Aorta (tissue), 5 donors: ENCODE measurements at regions not wholly inside any gene's neighbourhood (a gene's known extent, or its start where the extent isn't known, plus 50 kb on each side); places are given as distances from the start of the nearest gene placed in this dataset.

Experiments used
- ATAC-seq: fragments of 200-7000 bp; cut with Tn5 transposase; one replicate; pipeline ENCODE4 v1.9.1; 2022; ENCODE audit warnings: moderate library complexity; ENCODE audit not compliant: low FRiP score
- DNase-seq, 2 donors: peaks; one replicate each; pipeline ENCODE4 v3.0.0-alpha.2; 2020
- H3K27ac ChIP-seq, 2 donors: one replicate each; pipeline ENCODE4 v1.5.1; 2013; ENCODE audit warnings: low read length in 2 of 2, mild to moderate bottlenecking in 2 of 2, moderate library complexity in 2 of 2, control low read depth in 1 of 2, inconsistent platforms in 1 of 2, low read depth in 1 of 2
- H3K27me3 ChIP-seq, 2 donors: one replicate each; pipeline ENCODE4 v1.6.1; 2013; ENCODE audit warnings: control low read depth in 1 of 2, low read length in 1 of 2, mild to moderate bottlenecking in 1 of 2, moderate library complexity in 1 of 2; ENCODE audit not compliant: insufficient read depth in 2 of 2, control insufficient read depth in 1 of 2
- H3K36me3 ChIP-seq, 2 donors: one replicate each; pipeline ENCODE4 v1.6.1; 2013; ENCODE audit warnings: control low read depth in 1 of 2, low read length in 1 of 2, mild to moderate bottlenecking in 1 of 2; ENCODE audit not compliant: insufficient read depth in 2 of 2, control insufficient read depth in 1 of 2
- H3K4me1 ChIP-seq, 2 donors: one replicate each; pipeline ENCODE4 v1.6.1; 2013; ENCODE audit warnings: low read length in 2 of 2, control low read depth in 1 of 2, mild to moderate bottlenecking in 1 of 2, moderate library complexity in 1 of 2; ENCODE audit not compliant: insufficient read depth in 2 of 2, control insufficient read depth in 1 of 2
- H3K4me3 ChIP-seq, 2 donors: one replicate each; pipeline ENCODE4 v1.5.1; 2013; ENCODE audit warnings: low read length in 2 of 2, control low read depth in 1 of 2, mild to moderate bottlenecking in 1 of 2
- H3K9me3 ChIP-seq: one replicate; pipeline ENCODE4 v1.6.1; 2013; ENCODE audit warnings: mild to moderate bottlenecking, low read length; ENCODE audit not compliant: control insufficient read depth
- WGBS, 2 donors: extraction: QIAGEN DNeasy Blood & Tissue Kit; methylation state at CpG; one replicate each; pipeline ENCODE4 v1.1.7; 2013; 5-methylcytosine and 5-hydroxymethylcytosine counted together
- intact Hi-C, 2 donors: fragments of 100-400 bp; cut with DNase I; formaldehyde crosslinking; loops; one replicate each; pipeline versions ENCODE4 v1.14.2 to v1.15.0; 2022
- donor health status: healthy with polysubstance abuse.
- donor health status: Bipolar disorder and iron deficiency.
- donor health status: DM: no; HTN: no; CAD: no.
- donor health status: DM: no; HTN: no; CAD: no.
- donor health status: DM: yes; HTN: yes; CAD: no.

DNA sequence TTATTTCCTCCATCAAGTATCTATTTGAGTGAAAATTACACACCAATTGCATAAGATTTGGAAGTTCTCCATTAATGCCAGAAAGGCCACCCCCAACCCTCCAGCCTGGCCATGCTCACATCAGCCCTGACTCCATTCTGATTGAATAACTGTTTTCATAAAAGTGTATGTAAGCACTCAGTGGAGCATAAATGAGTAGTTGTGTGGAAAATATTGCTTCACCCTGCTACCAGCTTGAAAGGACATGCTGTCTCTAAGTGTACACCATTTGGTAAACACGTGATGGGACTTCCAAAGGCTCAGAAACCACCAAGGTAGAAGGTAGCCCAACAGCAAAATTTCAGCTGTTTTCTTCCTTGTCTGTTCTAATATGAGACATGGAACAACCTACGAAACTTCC is 393.8 kb downstream of the ZNF385D start:
- Histone ChIP-seq H3K27ac (no peak overlapping the region), H3K27me3 (no peaks in the 10 kb centered on the region), H3K9me3 (peaks cover 2% of the 10 kb centered on the region), H3K4me1 (no peaks in the 10 kb centered on the region), H3K4me3 (no peak overlapping the region), H3K36me3 (no peaks in the 10 kb centered on the region)
- DNase-seq = no peak
- intact Hi-C loops = no loop called here
- ATAC-seq = no peak
- 85 to 90% methylated on average over 2 of the region's 2 CpGs for WGBS, 2 donors

DNA sequence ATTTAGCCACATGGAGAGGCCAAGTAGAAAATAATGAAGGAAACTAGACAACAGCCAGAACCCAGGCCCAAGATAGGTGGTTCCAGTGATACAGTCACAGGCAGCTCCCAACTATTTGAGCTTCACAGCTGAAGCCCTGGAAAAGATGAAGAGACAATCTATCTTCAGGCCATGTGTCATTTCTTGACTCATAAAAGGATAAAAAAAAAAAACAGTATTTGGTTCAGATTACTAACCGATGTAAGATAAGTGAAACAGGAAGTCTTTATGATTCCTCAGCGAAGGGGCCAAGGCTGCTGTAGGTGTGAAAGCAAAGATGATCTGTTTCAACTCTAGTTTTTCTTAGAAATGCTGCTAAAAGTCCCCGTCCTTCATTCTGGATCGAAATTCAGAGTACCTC is 394.6 kb downstream of the ZNF385D start:
- H3K4me1 ChIP-seq = no peaks in the 10 kb centered on the region
- ATAC-seq (no peak), DNase-seq (no peak)
- no peak overlapping the region for H3K4me3 ChIP-seq
- H3K27me3 ChIP-seq = no peaks in the 10 kb centered on the region
- 83 to 84% methylated on average over 4 of the region's 4 CpGs for WGBS, 2 donors
- no peaks in the 10 kb centered on the region for H3K36me3 ChIP-seq
- intact Hi-C loops = no loop called here
- peaks cover 2% of the 10 kb centered on the region for H3K9me3 ChIP-seq
- H3K27ac ChIP-seq = no peak overlapping the region

DNA sequence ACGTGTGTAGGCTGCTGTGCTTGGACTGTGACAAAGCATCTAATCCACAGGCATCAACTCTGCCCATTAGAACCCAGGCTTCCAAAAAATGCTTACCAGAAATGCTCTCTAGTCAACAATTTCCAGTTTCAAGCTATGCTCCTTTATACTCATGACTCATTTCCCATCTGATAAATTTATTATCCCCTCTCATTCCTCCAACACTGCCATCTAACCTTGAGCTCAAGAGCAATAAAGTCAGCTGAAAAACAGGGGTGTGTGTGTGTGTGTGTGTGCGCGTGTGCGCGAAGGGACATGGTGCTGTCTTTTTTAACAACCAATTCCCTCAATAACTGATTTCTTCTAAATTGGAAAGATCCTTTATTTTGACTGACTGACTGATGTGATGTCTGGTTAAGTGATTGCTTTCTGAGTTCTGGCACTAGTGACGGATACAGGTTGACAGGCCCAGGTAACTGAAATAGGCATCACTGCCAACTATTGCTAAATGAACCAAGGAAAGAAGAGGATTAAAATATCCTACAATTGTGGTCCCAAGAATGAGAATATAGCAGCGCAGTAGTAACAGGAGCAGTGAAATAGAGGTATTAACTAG is 405.5 kb downstream of the ZNF385D start:
- WGBS, 2 donors = 69 to 86% methylated on average over 7 of the region's 7 CpGs
- H3K36me3 ChIP-seq = no peaks in the 10 kb centered on the region
- no peak for DNase-seq

DNA sequence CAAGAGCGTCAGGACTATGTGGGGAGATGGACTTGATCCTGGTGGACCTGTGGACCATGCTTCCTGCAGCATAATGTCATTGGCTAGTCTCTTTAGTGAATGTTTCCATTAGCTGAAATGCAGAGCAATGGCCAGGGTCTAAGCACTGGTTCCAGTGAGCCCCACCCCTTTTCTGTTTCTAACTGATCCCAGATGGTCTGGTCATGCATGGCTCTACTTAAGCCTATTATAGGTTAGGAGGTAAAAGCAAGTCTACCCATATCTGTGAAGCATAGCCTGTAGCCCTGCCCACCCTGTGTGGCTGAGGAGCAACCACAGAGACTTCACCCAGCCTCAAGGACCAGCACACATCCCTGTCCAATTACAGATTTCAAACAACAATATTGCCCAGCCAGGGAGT is 419.2 kb downstream of the ZNF385D start:
- no peak for DNase-seq
- WGBS, 2 donors = 97 to 98% methylated on average over 1 of the region's 1 CpG
- Histone ChIP-seq H3K27ac (no peak overlapping the region), H3K4me1 (no peaks in the 10 kb centered on the region), H3K27me3 (no peaks in the 10 kb centered on the region), H3K4me3 (no peak overlapping the region), H3K9me3 (no peaks in the 10 kb centered on the region), H3K36me3 (no peaks in the 10 kb centered on the region)
- intact Hi-C loops = loop anchor here in 1 of 2 donors (10.0 kb wide), 1 partner anchor 413 kb away; no protein-coding TSS in a partner anchor
- peak; percentile 15 for ATAC-seq

More for the DNA sequence above, 405.5 kb downstream of the ZNF385D start:
- Histone ChIP-seq H3K27ac (no peak overlapping the region), H3K4me1 (no peaks in the 10 kb centered on the region), H3K27me3 (no peaks in the 10 kb centered on the region), H3K4me3 (no peak overlapping the region), H3K9me3 (no peaks in the 10 kb centered on the region)
- intact Hi-C loops = no loop called here
- no peak for ATAC-seq

DNA sequence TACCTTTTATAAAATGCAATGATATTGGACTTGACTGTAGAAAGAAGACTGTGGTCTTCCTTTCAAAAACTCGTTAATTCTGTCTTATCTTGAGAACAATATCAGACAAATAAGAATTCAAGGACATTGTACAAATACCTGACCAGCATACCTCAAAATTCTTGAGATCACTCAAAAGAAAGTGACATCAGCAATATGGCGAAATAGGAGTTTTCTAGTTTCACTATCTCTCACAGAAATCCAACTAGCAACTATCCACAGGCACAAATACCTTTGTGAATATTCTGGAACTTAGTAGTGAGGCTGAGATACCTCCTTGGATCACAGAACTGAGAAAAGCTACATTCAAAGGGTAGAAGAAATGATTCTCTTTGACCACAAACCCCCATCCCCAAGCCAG is 419.7 kb downstream of the ZNF385D start:
- WGBS, 2 donors = 47 to 71% methylated on average over 2 of the region's 2 CpGs
- Histone ChIP-seq H3K27me3 (no peaks in the 10 kb centered on the region), H3K27ac (no peak overlapping the region), H3K4me1 (no peaks in the 10 kb centered on the region), H3K9me3 (no peaks in the 10 kb centered on the region), H3K4me3 (no peak overlapping the region), H3K36me3 (no peaks in the 10 kb centered on the region)
- intact Hi-C loops = loop anchor here in 1 of 2 donors (10.0 kb wide), 1 partner anchor 413 kb away; no protein-coding TSS in a partner anchor
- DNase-seq (no peak), ATAC-seq (no peak)

DNA sequence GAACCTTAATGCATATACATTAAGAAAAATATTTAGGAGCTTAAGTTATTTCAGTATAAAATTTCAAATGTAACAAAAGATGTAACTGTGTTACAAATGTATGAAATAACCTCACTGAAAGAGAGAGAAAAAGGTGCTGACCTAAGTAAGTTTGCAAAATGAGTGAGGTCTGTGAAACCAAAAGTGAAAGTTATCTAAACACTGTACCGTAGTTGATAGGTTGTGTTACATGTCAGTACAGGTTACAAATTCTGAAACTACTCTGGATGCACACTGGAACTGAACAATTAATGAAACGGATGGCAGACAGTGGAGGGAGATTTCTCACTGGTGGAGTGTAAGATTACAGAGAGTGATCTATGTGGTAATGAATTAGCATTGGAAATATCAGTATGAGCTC is 420.7 kb downstream of the ZNF385D start:
- DNase-seq = no peak
- Histone ChIP-seq H3K4me1 (no peaks in the 10 kb centered on the region), H3K27ac (no peak overlapping the region), H3K4me3 (no peak overlapping the region), H3K27me3 (no peaks in the 10 kb centered on the region), H3K9me3 (no peaks in the 10 kb centered on the region), H3K36me3 (no peaks in the 10 kb centered on the region)
- WGBS, 2 donors = 39 to 49% methylated on average over 2 of the region's 2 CpGs
- ATAC-seq = no peak
- intact Hi-C loops = loop anchor here in 1 of 2 donors (10.0 kb wide), 1 partner anchor 415 kb away; no protein-coding TSS in a partner anchor

DNA sequence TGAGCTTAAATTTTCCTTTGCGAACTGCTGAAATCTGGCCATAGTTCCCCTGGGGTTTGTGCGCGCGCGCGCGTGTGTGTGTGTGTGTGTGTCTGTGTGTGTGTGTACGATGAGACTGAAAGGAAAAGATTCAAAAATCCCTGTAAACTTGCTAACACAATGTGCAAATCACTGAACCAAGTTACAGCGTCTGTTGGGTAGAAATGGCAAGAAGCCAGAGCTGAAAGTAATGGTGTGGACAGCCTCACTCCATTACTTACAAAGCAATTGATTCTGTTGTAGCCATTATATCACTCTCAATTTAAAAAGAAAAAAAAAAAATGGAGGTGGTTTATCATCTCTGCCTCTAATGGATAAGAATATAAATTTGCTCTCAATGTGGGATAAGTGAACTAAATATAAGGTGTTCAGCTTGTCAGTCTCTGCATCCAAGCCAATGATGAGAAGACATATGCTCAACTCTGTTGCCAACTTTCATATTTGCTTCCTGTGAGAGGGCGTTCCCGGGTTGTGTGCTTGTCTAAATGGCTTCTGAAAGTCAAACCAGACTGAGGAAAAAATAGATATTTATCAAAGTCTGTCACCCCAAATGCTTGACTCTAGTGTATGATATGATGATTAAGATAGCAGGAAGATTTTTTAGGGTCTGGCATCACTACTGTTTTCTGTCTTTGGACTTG is 422.2 kb downstream of the ZNF385D start:
- no peak overlapping the region for H3K27ac ChIP-seq
- no peaks in the 10 kb centered on the region for H3K36me3 ChIP-seq
- DNase-seq (no peak), ATAC-seq (no peak)
- H3K4me1 ChIP-seq = no peaks in the 10 kb centered on the region
- no peaks in the 10 kb centered on the region for H3K9me3 ChIP-seq
- H3K4me3 ChIP-seq = no peak overlapping the region
- intact Hi-C loops = no loop called here
- WGBS, 2 donors = 85 to 88% methylated on average over 11 of the region's 11 CpGs
- no peaks in the 10 kb centered on the region for H3K27me3 ChIP-seq

DNA sequence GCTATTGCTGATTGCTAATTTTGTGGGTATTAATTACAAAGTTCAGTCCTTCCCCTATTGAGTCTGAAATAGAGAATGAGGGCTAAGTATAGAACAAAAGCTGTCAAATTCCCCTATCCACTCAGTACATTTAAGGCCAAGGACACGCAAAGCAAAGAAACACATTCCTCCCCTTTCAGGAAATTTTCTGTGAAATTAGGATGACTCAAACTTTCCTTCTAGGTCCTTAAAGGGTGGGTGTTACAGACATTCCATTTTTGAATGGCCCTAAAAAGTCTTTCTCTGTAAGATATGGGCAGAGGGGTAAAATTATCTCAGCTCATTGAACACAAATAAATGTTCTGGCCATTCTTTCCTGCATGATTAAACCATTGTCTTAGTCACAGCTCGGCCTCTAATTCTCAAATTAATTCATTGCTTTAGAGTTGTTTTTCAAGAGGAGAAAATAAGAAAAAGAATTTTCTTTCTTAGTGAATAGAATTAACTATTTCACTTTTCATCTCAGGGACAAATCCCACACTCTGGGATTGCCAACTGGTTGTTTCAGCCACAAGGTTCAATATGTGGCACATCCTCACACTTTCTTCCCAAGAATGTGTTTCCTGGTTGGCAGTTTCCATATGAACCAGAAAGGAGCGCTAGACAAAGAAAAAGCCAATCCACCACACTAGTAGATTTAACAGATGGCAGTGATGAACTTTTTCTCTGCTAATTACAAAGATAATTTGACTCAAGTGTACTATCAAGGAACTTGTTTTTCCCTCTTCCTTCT is 424.1 kb downstream of the ZNF385D start:
- peak; percentile 76 for ATAC-seq
- Histone ChIP-seq H3K36me3 (no peaks in the 10 kb centered on the region), H3K4me1 (no peaks in the 10 kb centered on the region), H3K9me3 (no peaks in the 10 kb centered on the region), H3K27ac (peak overlapping the region; percentile 67 to 71), H3K4me3 (no peak overlapping the region), H3K27me3 (no peaks in the 10 kb centered on the region)
- WGBS, 2 donors = 32 to 36% methylated on average over 3 of the region's 3 CpGs
- intact Hi-C loops = no loop called here
- no peak for DNase-seq
